OCI-LY1 (cell line): ENCODE measurements at regions not wholly inside any gene's neighbourhood (a gene's known extent, or its start where the extent isn't known, plus 50 kb on each side); places are given as distances from the start of the nearest gene placed in this dataset.

Experiments used
- H2AFZ ChIP-seq: fragments of 200-600 bp; sonication (generic), shearing (Covaris generic); 2 replicates; pipeline ENCODE4 v1.6.0; 2014; ENCODE audit warnings: antibody characterized with exemption, mild to moderate bottlenecking, low read length
- H3F3A ChIP-seq: fragments of 200-600 bp; sonication (generic), shearing (Covaris generic); 2 replicates; pipeline ENCODE4 v1.6.0; 2014; ENCODE audit warnings: mild to moderate bottlenecking, antibody characterized with exemption, low read length, moderate library complexity; ENCODE audit not compliant: insufficient read depth
- H3K27ac ChIP-seq: fragments of 200-600 bp; sonication (generic); 2 replicates; pipeline ENCODE4 v1.5.1; 2014; ENCODE audit warnings: low read length, mixed run types, mild to moderate bottlenecking, low read depth; ENCODE audit not compliant: poor library complexity, severe bottlenecking
- H3K27me3 ChIP-seq: fragments of 200-600 bp; sonication (generic); 2 replicates; pipeline ENCODE4 v1.6.0; 2014; ENCODE audit warnings: antibody characterized with exemption, mild to moderate bottlenecking, low read length, moderate library complexity; ENCODE audit not compliant: insufficient read depth
- H3K36me3 ChIP-seq: fragments of 200-600 bp; sonication (generic); 2 replicates; pipeline ENCODE4 v1.6.1; 2014; ENCODE audit warnings: mild to moderate bottlenecking, antibody characterized with exemption, low read length, moderate library complexity, mixed read lengths; ENCODE audit not compliant: insufficient read depth
- H3K4me1 ChIP-seq: fragments of 200-600 bp; sonication (generic); 2 replicates; pipeline ENCODE4 v1.5.1; 2014; ENCODE audit warnings: mild to moderate bottlenecking, low read length, moderate library complexity; ENCODE audit not compliant: insufficient read depth, severe bottlenecking
- H3K4me2 ChIP-seq: fragments of 200-600 bp; sonication (generic), shearing (Covaris generic); 2 replicates; pipeline ENCODE4 v1.6.1; 2014; ENCODE audit warnings: low read length
- H3K4me3 ChIP-seq: fragments of 200-600 bp; sonication (generic); 2 replicates; pipeline ENCODE4 v1.5.1; 2014; ENCODE audit warnings: low read length, low read depth, mild to moderate bottlenecking, mixed read lengths; ENCODE audit not compliant: poor library complexity, severe bottlenecking
- H3K79me2 ChIP-seq: fragments of 200-600 bp; shearing (Covaris generic); 2 replicates; pipeline ENCODE4 v1.6.1; 2016; ENCODE audit warnings: mixed run types, low read length, mixed read lengths; ENCODE audit not compliant: insufficient read depth
- H3K9ac ChIP-seq: fragments of 200-600 bp; sonication (generic), shearing (Covaris generic); 2 replicates; pipeline ENCODE4 v1.6.1; 2014; ENCODE audit warnings: mild to moderate bottlenecking, low read length, mixed read lengths
- H3K9me2 ChIP-seq: fragments of 200-600 bp; sonication (generic), shearing (Covaris generic); 2 replicates; pipeline ENCODE4 v1.6.1; 2014; ENCODE audit warnings: low read depth, mild to moderate bottlenecking, low read length, mixed read lengths
- H3K9me3 ChIP-seq: fragments of 200-600 bp; shearing (Covaris generic); 2 replicates; pipeline ENCODE4 v1.6.1; 2014; ENCODE audit warnings: low read length, mixed read lengths
- H4K20me1 ChIP-seq: fragments of 200-600 bp; sonication (generic), shearing (Covaris generic); 2 replicates; pipeline ENCODE4 v1.6.0; 2016; ENCODE audit warnings: mild to moderate bottlenecking, low read length; ENCODE audit not compliant: insufficient read depth
- CTCF ChIP-seq: fragments of 200-600 bp; sonication (generic), shearing (Covaris generic); IDR thresholded peaks from 2 replicates; pipeline ENCODE4 v1.5.1; 2017; ENCODE audit warnings: mild to moderate bottlenecking, antibody characterized with exemption, low read length, moderate library complexity, mixed read lengths
- EZH2 ChIP-seq: fragments of 200-600 bp; sonication (generic), shearing (Covaris generic); IDR thresholded peaks from 2 replicates; pipeline ENCODE4 v1.8.0; 2017; ENCODE audit warnings: borderline replicate concordance, mixed run types, mild to moderate bottlenecking, antibody characterized with exemption, low read length, moderate library complexity, mixed read lengths

- Histone ChIP-seq H4K20me1 (no peaks in the 10 kb centered on the region), H3K4me2 (no peak overlapping the region), H3K9me2 (no peaks in the 10 kb centered on the region), H3F3A (no peaks in the 10 kb centered on the region), H3K9ac (no peak overlapping the region), H3K27ac (no peak overlapping the region), H3K36me3 (no peaks in the 10 kb centered on the region), H2AFZ (no peak overlapping the region), H3K27me3 (no peaks in the 10 kb centered on the region), H3K79me2 (no peaks in the 10 kb centered on the region), H3K4me3 (no peak overlapping the region), H3K9me3 (no peaks in the 10 kb centered on the region), H3K4me1 (no peaks in the 10 kb centered on the region)
- TF ChIP-seq EZH2 = no peak
- TF ChIP-seq CTCF = no peak
These were observed 348.9 kb downstream of the TGFB2 start for GRCh38 chr1:218694085-218694484.

GRCh38 chr1:218694636-218695035 lies 349.5 kb downstream of the TGFB2 start:
- no peak overlapping the region for H3K9ac ChIP-seq
- H4K20me1 ChIP-seq = no peaks in the 10 kb centered on the region
- no peaks in the 10 kb centered on the region for H3K36me3 ChIP-seq
- TF ChIP-seq CTCF = no peak
- no peak for TF ChIP-seq EZH2
- H3K9me3 ChIP-seq = no peaks in the 10 kb centered on the region
- no peak overlapping the region for H2AFZ ChIP-seq
- no peaks in the 10 kb centered on the region for H3K9me2 ChIP-seq
- no peak overlapping the region for H3K4me2 ChIP-seq
- H3K4me1 ChIP-seq = no peaks in the 10 kb centered on the region
- no peak overlapping the region for H3K27ac ChIP-seq
- H3K27me3 ChIP-seq = no peaks in the 10 kb centered on the region
- no peaks in the 10 kb centered on the region for H3F3A ChIP-seq
- H3K79me2 ChIP-seq = no peaks in the 10 kb centered on the region
- H3K4me3 ChIP-seq = no peak overlapping the region

GRCh38 chr1:218695525-218695924 lies 350.4 kb downstream of the TGFB2 start:
- Histone ChIP-seq H3K4me2 (no peak overlapping the region), H2AFZ (no peak overlapping the region), H4K20me1 (no peaks in the 10 kb centered on the region), H3K4me3 (no peak overlapping the region), H3K36me3 (no peaks in the 10 kb centered on the region), H3K9me2 (no peaks in the 10 kb centered on the region), H3K9me3 (no peaks in the 10 kb centered on the region), H3K9ac (no peak overlapping the region), H3K27me3 (no peaks in the 10 kb centered on the region), H3K79me2 (no peaks in the 10 kb centered on the region), H3F3A (no peaks in the 10 kb centered on the region), H3K27ac (no peak overlapping the region), H3K4me1 (no peaks in the 10 kb centered on the region)
- no peak for TF ChIP-seq CTCF
- TF ChIP-seq EZH2 = no peak
